ENCODE measurements at regions not wholly inside any gene's neighbourhood (a gene's known extent, or its start where the extent isn't known, plus 50 kb on each side); places are given as distances from the start of the nearest gene placed in this dataset.

GRCh38 chrX:45762699-45763647, 562.3 kb upstream of the DIPK2B start:
- TF ChIP-seq CTCF (IDR thresholded peaks at IDR 0.05; ENCODE audit: control insufficient read depth, insufficient read depth, low read depth, low read length, missing control alignments) = no peak
- no peak overlapping the region for H3K4me3 ChIP-seq (ENCODE audit: control insufficient read depth, low read depth, low read length)
- no peak for DNase-seq (ENCODE audit: low read depth)

- DNase-seq (ENCODE audit: low read depth) = no peak
- H3K4me3 ChIP-seq (ENCODE audit: control insufficient read depth, low read depth, low read length) = no peak overlapping the region
- no peak for TF ChIP-seq CTCF (IDR thresholded peaks at IDR 0.05; ENCODE audit: control insufficient read depth, insufficient read depth, low read depth, low read length, missing control alignments)
These were observed 561.2 kb upstream of the DIPK2B start for GRCh38 chrX:45761920-45762319.

DNA sequence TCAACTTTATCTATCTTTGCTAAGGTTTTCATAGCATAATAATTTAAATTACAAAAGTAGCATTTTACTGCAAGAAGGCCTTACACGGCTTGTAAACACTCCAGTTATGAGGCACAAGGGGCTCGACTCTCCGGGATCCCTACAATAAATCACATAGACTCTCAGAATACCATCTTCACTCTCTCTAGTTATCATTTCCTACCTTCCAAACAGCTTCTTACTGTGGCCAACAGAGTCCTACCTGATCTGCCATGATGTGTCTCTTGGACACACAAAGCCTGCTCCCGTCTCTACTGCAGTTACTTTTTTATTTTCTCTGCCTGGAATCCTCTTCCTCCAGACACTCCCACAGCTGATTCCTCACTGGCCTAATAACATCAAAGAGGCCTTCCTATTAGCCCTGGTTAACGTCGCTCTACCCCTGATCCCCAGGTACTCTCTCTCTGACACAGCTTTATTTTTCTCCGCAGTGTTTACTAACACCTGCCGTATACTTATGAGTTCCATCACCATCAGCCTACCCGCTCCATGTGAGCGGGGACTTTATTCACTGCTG, 559.6 kb upstream of the DIPK2B start:
- no peak for DNase-seq (ENCODE audit: low read depth)
- no peak for TF ChIP-seq CTCF (IDR thresholded peaks at IDR 0.05; ENCODE audit: control insufficient read depth, insufficient read depth, low read depth, low read length, missing control alignments)
- H3K4me3 ChIP-seq (ENCODE audit: control insufficient read depth, low read depth, low read length) = no peak overlapping the region

GRCh38 chrX:45758738-45759397, 558.2 kb upstream of the DIPK2B start:
- DNase-seq (ENCODE audit: low read depth) = no peak

DNA sequence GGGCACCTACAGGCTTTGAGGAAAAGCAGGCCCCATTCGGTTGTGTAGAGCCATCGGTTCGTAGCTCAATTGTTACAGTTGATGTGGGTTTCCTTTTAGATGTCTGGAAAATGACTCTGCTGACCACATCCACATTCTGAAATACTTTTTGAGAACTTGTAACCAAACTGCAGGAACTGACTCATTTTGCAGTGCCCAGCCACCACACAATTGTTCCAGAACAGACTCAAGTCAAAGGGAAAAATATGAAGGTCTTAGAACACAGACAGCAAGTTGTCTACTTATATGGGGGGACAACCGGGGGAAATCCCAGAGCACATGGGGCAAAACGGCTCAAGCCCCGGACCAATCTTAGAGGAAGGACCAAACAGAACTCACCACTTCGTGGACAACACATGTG, 557.6 kb upstream of the DIPK2B start:
- no peak overlapping the region for H3K4me3 ChIP-seq (ENCODE audit: control insufficient read depth, low read depth, low read length)
- DNase-seq (ENCODE audit: low read depth) = peak; percentile 84

More at GRCh38 chrX:45758738-45759397, 558.2 kb upstream of the DIPK2B start:
- no peak for TF ChIP-seq CTCF (IDR thresholded peaks at IDR 0.05; ENCODE audit: control insufficient read depth, insufficient read depth, low read depth, low read length, missing control alignments)
- H3K4me3 ChIP-seq (ENCODE audit: control insufficient read depth, low read depth, low read length) = no peak overlapping the region

More for the DNA sequence above, 557.6 kb upstream of the DIPK2B start:
- no peak for TF ChIP-seq CTCF (IDR thresholded peaks at IDR 0.05; ENCODE audit: control insufficient read depth, insufficient read depth, low read depth, low read length, missing control alignments)

Measured in AG09309 (cell line).